A204.1 (cell line): ENCODE measurements at regions not wholly inside any gene's neighbourhood (a gene's known extent, or its start where the extent isn't known, plus 50 kb on each side); places are given as distances from the start of the nearest gene placed in this dataset.

ENCODE experiments used
- FAIRE-seq: peaks from 2 replicates; lab custom pipeline; 2012; peaks lifted over from hg19 to GRCh38; lab: Jason Lieb, UNC

DNA sequence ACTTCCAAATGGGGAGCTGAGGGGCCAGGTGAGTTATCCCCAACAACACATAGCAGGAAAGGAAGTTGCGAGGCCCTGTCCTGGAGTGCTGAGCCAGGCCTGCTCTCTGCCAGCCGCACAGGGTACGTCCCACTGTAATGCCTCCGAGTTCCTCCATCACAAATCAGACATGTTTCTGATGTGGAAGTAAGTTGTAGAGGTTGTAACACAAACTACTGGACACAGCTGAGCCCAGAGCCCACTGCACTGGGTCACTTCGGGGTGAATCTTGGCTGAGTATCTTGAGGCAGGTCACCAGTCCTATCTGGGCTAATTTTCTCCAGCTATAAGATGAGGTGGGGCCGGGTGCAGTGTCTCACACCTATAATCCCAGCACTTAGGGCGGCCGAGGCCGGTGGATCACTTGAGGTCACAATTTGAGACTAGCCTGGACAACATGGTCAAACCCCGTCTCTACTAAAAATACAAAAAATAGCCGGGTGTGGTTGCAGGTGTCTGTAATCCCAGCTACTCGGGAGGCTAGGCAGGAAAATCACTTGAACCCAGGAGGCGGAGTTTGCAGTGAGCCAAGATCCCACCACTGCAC lies 100.8 kb upstream of the CDH5 start:
- FAIRE-seq: no peak

DNA sequence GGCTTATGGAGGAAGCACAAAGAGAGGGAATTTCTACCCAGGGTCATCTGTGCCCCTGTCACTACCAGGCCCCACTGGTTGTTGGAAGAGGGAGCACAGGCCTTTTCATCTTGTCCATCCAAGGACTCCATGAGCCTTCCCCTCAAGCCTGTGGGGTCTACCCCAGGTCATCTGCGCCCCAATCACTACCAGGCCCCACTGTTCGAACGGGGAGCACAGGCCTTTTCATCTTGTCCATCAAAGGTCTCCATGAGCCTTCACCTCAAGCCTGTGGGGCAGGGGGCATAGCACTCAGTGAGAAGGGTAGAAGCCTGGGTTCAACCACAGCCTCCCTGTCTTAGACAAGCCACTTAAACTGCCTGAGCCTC lies 101.5 kb upstream of the CDH5 start:
- no peak for FAIRE-seq

DNA sequence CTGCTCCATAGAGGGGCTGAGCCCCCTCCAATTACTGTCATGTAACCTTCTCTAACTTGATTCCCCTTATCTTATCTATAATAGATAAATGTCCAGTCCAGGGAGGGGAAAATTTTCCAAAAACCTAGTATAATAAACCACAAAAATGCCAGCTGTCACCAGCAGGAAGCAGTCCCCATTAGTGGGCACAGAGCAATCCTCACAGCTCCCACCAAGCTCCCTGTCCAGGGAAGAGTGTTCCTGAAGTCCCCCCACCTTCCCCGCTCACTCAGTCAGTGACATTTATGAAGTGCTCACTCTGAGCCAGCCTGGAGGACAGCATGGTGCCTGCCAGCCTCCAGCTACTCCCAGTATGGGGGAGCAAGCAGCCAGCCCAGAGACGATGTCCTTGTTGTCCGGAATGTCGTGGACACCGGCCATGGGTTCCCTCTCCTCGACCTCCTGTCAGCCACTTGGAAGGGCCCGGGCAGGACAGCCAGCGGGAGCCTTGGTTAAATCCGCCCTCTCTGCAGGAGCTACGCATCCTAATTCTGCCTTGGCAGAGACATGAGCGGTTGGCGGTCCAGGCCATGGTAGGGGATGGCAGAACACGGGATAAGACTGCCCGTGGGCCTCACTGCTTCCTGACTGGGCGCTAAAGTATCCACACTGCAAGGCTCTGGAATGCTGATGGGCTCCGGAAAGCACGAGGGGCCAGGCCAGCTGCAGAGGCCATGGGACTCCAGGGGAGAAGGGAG lies 102.0 kb upstream of the CDH5 start:
- no peak for FAIRE-seq

DNA sequence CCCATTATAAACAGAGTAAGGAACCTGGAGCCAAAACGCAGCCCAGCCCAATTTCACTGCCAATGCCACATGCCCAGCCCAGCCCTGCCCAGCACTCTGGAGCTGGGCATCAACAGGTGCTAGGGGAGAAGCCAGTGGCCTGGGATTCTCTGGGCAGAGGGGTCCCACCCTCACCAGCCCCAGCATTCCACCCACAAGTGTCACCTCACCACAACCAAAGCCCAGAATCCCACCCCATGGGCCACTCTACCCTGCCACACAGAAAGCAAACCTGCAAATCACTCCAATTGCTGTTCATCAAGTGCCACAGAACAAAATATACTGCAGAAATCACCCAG lies 102.5 kb upstream of the CDH5 start:
- FAIRE-seq: no peak

DNA sequence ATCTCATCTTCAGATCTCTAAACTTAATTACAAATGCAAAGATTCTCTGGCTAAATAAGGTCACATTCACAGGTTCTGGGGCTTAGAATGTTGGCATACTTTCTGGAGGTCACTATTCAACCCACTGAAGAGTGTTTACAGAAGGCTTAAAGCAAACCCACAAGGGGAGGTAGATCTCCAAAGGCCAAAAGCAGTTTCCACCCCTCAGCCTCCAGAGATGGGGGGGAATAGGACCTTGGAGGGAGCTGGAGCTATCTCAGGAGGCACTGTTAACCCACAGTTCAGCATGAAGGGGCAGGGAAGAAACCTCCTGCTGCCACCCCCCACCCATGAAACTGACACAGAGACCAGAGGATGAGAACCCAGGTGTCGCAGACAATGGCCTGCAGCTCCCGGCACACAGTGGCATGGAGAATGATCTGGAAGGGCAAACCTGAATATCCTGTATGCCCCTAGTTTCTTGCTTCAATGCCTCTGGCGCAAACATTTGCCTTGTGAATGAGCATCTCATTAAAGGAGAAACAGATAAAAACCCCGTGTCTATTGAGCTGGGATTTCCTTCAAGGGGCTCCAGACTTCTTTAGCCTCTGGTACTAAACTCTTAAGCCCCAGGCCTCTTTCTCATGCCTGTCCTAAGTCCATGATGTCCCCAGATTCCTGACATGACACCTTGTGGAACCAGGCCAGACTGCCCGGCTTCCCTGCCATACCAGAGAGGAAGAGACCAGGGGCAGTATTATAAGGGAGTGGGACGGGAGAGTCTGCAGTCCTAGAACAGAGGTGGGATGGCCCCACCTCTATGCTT lies 103.1 kb upstream of the CDH5 start:
- no peak for FAIRE-seq

DNA sequence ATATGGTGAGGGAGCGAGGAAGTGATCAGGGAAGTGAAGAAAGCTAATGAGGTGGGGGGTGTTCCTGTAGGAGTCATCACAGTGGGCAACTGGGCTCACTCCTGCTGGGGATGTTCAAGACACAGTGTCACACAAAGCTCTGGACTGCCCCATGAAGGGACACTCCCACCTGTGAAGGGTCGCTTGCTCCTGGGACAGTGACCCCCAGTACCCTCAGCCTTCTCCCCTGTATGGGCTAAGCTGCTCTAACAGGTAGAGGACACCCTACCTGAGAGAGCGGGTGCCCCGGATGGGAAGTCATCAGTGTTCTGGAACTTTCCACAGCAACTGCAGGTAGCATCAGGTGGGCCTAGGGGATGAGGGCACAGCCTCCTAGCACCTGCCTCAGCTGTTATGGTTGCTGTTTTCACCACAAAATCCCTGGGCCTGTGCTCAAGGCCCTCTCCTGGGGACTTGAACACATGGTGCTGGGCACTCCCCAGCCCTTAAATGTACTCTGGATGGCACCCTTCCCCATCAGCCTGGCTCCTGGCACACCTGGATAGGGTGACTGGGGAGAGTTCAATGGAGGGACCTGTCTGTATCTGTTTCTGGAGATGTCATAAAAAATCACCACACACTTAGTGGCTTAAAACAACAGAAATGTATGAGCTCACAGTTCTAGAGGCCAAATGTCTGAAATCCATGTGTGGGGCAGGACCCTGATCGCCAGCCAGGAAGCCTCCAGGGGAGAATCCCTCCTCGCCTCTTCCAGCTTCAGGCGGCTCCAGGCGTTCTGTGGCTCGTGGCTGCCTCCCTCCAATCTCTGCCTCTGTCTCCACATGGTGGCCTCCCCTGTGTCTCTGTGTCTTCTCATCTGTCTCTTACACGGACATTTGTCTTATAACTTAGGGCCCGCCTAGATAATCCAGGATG lies 104.0 kb upstream of the CDH5 start:
- FAIRE-seq: no peak

DNA sequence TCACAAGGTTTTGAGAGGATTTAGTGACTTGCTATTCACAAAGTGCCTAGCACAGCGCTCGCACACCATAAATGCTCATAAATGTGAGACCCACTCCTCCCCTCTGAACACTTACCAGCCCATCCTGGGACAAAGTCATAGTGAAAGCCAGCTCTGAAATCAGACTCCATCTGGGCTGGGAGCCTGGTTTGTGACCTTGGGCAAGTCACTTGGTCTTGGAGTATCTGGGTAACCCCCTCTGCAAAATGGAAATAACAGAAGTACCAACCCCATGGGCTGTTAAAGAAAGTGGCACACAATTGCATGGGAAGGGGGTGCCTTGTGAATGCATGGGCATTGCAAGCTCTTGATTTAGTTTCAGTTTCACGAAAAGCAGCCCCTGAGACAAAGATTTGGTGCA lies 104.7 kb upstream of the CDH5 start:
- FAIRE-seq: no peak

DNA sequence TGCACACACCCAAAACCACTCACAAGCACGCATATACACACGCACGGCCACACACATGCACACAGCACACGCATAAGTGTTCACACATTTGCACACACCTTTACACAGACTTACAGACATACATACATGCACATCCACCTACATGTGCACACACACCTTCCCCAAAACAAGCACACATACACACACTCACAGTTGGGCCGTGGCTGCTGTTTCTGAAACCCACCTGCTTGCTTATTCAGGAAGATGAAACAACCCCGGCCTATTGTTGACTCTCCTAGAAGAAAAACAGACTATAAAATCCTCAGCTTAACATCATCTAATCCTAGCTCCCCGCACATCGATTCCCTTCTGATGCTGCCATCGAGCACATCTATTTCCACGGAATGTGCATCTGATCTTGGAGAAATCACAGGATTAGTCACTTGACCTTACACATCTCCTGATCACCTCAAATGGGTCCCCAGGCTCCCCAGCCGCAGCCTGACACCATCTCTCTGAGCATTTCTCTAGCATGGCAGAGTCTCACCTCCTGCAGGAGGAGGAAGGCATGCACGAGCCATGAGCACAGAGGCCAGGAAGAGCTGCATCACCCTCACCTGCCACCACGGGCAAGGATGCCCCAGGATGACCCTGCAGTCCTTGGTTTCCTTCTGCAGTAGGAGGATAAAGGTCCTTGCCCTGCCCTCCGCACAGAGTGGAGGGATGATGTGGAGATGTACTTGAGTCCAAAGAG lies 105.8 kb upstream of the CDH5 start:
- FAIRE-seq: no peak

DNA sequence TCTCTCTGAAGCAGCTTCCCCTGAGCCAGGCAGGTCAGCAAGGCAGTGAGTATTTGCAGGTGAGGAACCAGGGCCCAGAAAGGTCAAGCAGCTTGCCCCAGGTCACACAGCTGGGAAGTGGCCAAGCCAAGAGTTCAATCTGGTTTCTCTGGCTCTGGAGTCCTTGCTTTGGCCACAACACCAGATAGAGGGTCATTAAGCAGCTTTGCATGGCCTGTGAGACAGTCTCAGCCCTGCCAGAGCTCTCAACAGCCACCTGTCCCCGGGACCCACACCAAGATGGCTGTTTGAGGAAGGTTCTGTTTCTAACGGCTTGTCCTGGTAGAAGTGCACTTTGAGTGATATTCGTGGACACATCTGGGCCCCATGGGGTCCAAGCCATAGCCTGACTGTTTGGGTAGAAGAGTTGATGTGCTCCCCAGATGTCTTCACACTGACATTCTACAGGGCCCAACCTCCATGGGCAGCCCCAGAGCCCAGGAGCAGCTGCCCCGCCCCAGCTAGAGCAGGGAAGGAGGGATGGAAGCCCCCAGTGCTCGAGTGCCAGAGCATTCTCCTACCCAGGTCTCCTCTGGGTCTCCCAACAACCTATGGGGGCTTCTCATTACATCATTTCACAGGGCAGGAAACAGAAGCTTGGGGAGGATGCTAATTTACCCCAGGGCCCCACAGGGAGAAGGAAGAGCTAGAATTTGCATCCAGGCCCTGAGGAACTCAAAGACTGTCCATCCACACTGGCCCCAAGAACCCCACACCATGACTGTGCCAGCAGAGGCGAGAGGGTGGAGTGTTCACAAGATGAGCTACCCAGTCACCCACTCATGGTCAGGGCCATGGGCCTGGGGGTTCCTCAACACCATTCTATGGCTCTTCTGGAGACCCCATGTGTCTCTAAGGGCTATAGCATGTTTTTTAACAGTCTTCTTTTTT lies 107.3 kb upstream of the CDH5 start:
- FAIRE-seq: no peak

DNA sequence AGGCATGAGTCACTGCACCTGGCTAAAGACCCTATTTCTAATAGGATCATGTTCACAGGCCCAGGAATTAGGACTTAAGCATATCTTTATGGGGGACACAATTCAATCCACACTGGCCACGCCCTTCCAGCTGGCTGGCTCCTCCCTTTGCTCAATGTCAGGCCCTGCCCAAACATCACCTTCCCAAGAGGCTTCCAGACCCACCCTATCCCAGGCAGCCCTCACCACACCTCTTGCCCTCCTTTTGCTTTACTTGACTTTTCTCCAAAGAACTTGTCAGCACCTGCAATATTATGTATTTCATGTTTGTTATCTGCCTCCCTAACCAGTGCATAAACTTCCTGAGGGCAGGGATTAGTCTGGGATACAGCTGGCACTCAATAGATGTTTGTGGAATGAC lies 109.6 kb upstream of the CDH5 start:
- FAIRE-seq: no peak

DNA sequence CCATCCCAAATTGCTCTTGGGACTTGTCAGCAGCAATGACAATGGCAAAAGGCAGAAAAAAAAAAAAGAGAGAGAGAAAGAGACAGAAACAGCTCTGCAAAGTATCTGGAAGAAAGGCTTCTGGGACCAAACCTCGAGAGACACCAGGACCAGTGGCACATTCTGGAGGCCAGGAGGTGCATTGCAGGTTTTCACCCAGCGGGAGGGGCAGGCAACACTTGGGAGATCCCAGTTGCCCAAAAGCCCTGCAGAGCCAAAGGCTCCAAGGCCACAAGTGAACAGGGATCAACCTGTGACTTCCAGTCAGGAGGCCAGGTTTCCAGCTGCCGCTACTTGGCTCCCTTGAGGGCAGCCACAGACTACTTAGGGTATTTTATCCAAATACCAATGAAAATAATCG lies 110.8 kb upstream of the CDH5 start:
- no peak for FAIRE-seq

DNA sequence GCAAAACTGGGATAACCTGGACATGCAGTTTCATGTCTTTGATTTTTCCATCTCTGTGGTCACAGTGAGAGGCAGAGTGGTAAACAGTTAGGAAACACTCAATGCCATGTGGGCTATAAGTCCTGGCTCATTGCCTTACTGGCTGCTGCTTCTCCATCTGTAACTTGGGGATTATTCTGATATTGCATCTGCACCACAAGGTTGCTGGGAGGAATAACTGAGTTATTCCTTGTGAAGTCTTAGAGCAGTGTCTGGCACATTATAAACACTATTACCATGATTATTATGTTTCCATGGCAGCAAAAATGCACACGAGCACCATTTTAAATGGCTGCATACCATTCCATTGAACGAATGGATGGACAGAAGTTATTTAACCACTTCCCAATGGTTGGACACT lies 111.7 kb upstream of the CDH5 start:
- FAIRE-seq: no peak

DNA sequence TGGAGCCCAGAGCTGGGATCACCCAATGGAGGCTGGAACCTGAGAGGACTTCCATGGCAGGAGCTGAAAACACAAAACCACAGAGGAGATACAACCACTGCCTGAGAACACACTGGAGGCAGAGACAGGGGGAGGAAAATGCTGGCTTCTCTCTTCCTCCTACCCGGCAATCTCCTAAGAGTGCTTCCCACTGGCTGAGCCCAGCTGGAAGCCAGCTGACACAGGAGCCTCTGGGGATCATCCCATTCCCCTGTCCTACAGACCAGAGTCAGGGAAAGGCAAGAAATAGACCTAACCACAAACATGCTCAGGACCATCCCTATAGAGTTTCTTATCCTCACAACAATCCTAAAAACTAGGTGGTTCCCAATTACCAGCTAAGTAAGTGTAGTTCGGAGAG lies 112.4 kb upstream of the CDH5 start:
- no peak for FAIRE-seq

DNA sequence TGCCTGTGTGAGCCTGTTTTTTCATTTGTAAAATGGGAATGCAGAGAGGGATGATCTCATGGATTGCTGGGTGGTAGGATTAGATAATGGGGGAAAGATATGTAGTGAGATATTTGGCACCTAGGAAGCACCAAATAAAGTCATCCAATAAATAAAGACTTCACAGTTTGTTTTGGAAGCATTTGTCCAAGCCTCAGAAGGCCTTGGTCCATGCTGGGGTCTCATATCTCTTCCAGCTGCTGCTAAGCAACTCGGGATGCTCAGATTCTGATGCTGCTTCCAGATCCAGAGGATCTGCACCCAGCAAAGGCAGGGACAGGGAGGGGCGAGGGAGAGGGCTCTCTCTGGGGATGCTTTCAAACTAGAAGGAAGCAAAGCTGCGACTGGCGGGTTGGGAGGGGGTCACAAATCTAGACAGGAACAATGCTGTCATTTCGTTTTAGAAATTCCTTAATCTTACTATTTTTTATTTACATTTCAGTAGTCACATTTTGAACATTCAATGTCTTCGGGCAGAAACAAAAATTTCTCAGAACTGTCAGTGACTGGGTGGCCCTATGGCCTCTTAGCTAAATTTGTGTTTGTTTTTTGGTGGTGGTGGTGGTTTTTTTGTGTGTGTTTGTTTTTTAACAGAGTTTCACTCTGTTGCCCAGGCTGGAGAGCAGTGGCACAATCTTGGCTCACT lies 114.9 kb upstream of the CDH5 start:
- no peak for FAIRE-seq

DNA sequence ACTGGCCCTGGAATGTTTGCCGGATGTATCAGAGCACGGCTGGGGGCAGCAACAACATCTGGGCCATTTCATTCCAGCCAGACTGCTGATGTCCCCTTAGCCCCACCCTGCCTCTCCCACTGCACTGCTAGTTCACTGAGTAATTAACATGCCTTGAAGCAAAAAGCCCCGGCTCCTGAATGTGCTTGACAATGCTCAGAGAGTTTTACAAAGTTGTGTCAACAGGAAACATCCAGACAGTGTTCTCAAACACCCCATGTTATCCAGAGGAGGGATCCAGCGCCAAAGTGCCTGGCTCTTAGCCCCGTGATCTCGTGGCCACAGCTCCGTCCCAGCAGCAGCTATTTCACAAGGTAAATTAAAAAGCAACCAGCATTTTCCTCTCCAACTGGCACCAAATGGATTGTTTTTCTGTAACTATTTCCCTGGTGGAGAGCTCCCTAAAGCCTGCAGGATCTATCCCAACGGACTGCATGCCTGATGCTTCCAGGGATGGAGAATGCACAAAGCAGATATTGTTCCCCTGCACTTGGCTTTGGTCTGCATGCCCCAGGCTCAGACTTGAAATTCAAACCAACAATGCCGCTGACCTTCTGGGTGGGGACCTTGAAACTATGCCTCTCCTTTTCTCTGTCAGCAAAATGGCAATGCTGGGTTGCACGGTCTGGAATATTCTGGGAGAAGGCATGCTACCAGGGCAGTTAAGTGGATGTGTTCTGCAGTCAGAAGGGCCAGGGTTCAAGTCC lies 115.6 kb upstream of the CDH5 start:
- no peak for FAIRE-seq

DNA sequence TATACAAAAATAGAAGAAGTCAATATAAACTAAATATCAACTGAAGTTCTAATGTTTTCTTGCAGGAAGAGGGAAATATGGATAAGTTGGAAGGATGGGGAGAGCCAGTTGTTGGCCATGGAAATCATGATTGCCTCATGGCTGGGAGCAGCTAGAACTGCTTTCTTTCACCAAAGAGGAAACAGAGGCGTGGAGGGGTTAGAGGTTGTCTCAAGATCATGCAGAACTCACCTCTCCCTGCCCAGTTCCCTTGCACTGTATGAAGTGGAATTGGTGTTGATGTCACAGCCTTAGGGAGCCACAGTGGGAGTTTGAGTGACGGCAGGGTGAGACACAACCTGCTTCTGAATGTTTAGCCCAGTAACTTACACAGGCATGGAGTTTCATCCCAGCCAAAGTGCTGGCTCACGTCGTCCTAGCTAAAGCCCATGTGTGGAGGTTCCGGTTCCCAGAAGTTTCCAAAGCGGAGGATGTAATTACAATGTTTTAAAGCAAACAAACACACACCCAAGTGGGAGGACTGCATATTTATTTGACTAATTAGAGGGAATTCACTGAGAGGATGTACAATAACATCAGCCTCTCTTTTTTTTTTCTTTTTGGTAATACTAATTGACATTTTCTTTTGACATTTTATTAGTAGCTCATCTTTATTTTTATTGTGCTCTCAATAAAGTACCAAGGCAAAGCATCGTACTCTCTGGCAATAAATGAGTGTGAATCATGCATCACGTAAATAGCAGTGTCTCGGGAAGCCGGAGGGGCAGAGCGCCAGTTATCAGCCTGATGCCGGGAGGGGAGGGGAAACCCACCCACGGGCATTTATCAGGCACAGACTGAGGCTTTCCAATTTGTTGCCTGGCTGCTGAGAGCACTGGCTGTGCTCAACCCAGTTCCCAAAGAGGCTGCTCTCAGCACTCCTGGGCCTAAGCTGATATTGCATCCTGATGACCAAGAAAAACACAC lies 118.7 kb upstream of the CDH5 start:
- no peak for FAIRE-seq

DNA sequence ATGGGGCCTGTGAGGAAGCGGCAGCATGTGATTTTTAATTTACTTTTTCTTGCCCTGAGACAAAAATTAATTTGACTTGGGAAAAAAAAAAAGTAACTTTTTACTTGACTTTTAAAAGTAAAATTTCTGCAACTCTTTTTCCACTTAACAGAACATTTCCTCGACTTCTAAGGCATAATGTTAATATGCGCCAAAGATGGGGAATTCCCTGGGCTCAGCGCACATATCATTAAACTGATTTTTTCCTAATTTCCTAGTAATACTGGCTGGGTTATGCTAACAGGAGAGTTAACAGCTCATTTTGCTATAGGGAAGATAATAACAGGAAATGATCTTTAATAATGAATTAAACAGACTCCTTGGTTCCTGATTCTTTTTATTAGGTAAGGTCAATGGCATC lies 120.6 kb upstream of the CDH5 start:
- no peak for FAIRE-seq

DNA sequence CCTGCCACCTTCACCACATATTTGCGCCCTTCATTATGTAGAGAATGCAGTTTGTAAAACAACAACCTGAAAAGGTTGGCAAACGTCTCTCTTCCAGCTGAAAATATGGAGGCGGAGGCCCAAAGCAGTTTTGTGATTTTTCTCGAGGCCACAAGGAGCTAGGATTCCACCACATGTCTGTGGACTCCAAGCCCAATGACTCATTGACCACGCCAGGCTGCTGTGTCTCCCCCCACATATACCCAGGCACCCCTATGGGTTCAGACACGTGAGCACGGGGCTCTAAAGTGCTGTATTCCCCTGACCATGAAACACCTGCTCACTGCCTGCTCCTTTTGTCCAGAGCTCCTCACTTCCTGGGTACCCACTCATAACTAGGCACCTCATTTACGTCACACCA lies 121.4 kb upstream of the CDH5 start:
- no peak for FAIRE-seq
